Type B pancreatic cell (in vitro differentiated cells): ENCODE measurements at regions not wholly inside any gene's neighbourhood (a gene's known extent, or its start where the extent isn't known, plus 50 kb on each side); places are given as distances from the start of the nearest gene placed in this dataset.

Experiments used
- DNase-seq: peaks from one replicate; pipeline ENCODE4 v3.0.0; 2021; ENCODE audit warnings: mixed read lengths; ENCODE audit not compliant: unreplicated experiment; ENCODE audit errors: extremely low spot score
- H3K27ac Mint-ChIP-seq: 2 replicates; pipeline ENCODE4 v1.8.0; 2021; ENCODE audit warnings: mild to moderate bottlenecking, mixed read lengths
- H3K27me3 Mint-ChIP-seq: 2 replicates; pipeline ENCODE4 v1.8.0; 2021; ENCODE audit warnings: mixed read lengths
- H3K36me3 Mint-ChIP-seq: 2 replicates; pipeline ENCODE4 v1.8.0; 2021; ENCODE audit warnings: mixed read lengths
- H3K4me1 Mint-ChIP-seq: one replicate; pipeline ENCODE4 v1.8.0; 2021; ENCODE audit warnings: mixed read lengths; ENCODE audit not compliant: unreplicated experiment
- H3K4me3 Mint-ChIP-seq: 2 replicates; pipeline ENCODE4 v1.8.0; 2021; ENCODE audit warnings: mild to moderate bottlenecking, mixed read lengths
- H3K9me3 Mint-ChIP-seq: 2 replicates; pipeline ENCODE4 v1.8.0; 2021; ENCODE audit warnings: mixed read lengths
- CTCF ChIP-seq: fragments of 200-600 bp; sonication (generic); conservative IDR thresholded peaks from 2 replicates; pipeline ENCODE4 v1.5.0; 2021; ENCODE audit warnings: antibody characterized with exemption, mild to moderate bottlenecking

- DNase-seq: no peak
- H3K4me3 Mint-ChIP-seq: no peak overlapping the region
- no peaks in the 10 kb centered on the region for H3K36me3 Mint-ChIP-seq
- no peak for TF ChIP-seq CTCF
- no peaks in the 10 kb centered on the region for H3K9me3 Mint-ChIP-seq
- H3K4me1 Mint-ChIP-seq: no peaks in the 10 kb centered on the region
- no peak overlapping the region for H3K27ac Mint-ChIP-seq
- H3K27me3 Mint-ChIP-seq: peaks cover 6% of the 10 kb centered on the region
Observed at GRCh38 chr14:49396801-49397200, 189.4 kb downstream of the RPS29 start.

GRCh38 chr14:49381778-49382177 is 204.4 kb downstream of the RPS29 start:
- Mint-ChIP-seq H3K4me3 (no peak overlapping the region), H3K27ac (no peak overlapping the region), H3K36me3 (no peaks in the 10 kb centered on the region), H3K9me3 (no peaks in the 10 kb centered on the region), H3K4me1 (no peaks in the 10 kb centered on the region), H3K27me3 (peaks cover 3% of the 10 kb centered on the region)
- no peak for DNase-seq
- no peak for TF ChIP-seq CTCF

- H3K4me1 Mint-ChIP-seq: peaks cover 6% of the 10 kb centered on the region
- H3K9me3 Mint-ChIP-seq: no peaks in the 10 kb centered on the region
- no peak overlapping the region for H3K4me3 Mint-ChIP-seq
- no peak overlapping the region for H3K27ac Mint-ChIP-seq
- no peaks in the 10 kb centered on the region for H3K27me3 Mint-ChIP-seq
- DNase-seq: no peak
- TF ChIP-seq CTCF: no peak
- no peaks in the 10 kb centered on the region for H3K36me3 Mint-ChIP-seq
Observed at GRCh38 chr14:49367696-49368095, 218.5 kb downstream of the RPS29 start.

- DNase-seq: no peak
- Mint-ChIP-seq H3K36me3 (no peaks in the 10 kb centered on the region), H3K9me3 (no peaks in the 10 kb centered on the region), H3K27ac (no peak overlapping the region), H3K27me3 (no peaks in the 10 kb centered on the region), H3K4me3 (no peak overlapping the region), H3K4me1 (peaks cover 6% of the 10 kb centered on the region)
- TF ChIP-seq CTCF: no peak
Observed at GRCh38 chr14:49366416-49366815, 219.8 kb downstream of the RPS29 start.

- no peaks in the 10 kb centered on the region for H3K27me3 Mint-ChIP-seq
- peaks cover 7% of the 10 kb centered on the region for H3K9me3 Mint-ChIP-seq
- H3K4me1 Mint-ChIP-seq: peaks cover 6% of the 10 kb centered on the region
- H3K36me3 Mint-ChIP-seq: no peaks in the 10 kb centered on the region
- no peak for TF ChIP-seq CTCF
- no peak for DNase-seq
- H3K4me3 Mint-ChIP-seq: no peak overlapping the region
- no peak overlapping the region for H3K27ac Mint-ChIP-seq
Observed at GRCh38 chr14:49364752-49365117, 221.4 kb downstream of the RPS29 start.
